ENCODE measurements at regions not wholly inside any gene's neighbourhood (a gene's known extent, or its start where the extent isn't known, plus 50 kb on each side); places are given as distances from the start of the nearest gene placed in this dataset.

DNA sequence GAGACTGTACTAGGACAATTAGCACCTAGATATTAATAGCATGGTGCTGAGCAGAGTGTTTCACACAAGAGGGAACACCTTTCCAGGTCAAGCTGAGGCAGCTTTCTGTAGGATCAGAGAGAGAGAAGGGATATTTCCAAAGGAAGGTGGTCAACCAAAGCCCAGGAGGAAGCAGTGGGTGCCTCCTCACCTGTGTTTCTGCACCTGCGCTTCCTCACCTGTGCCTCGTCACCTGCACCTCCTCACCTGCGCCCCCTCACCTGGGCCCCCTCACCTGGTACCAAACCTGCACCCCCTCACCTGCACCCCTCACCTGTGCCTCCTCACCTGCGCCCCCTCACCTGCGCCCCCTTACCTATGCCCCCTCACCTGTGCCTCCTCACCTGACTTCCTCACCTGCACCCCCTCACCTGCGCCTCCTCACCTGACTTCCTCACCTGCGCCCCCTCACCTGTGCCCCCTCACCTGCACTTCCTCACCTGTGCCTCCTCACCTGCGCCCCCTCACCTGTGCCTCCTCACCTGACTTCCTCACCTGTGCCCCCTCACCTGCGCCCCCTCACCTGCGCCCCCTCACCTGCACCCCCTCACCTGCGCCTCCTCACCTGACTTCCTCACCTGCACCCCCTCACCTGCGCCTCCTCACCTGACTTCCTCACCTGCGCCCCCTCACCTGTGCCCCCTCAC is 67.9 kb downstream of the TTLL2 start:
- no peaks in the 10 kb centered on the region for H3K4me1 ChIP-seq (ENCODE audit: low read depth)
- no peaks in the 10 kb centered on the region for H3K36me3 ChIP-seq
- TF ChIP-seq, protein P1, sequence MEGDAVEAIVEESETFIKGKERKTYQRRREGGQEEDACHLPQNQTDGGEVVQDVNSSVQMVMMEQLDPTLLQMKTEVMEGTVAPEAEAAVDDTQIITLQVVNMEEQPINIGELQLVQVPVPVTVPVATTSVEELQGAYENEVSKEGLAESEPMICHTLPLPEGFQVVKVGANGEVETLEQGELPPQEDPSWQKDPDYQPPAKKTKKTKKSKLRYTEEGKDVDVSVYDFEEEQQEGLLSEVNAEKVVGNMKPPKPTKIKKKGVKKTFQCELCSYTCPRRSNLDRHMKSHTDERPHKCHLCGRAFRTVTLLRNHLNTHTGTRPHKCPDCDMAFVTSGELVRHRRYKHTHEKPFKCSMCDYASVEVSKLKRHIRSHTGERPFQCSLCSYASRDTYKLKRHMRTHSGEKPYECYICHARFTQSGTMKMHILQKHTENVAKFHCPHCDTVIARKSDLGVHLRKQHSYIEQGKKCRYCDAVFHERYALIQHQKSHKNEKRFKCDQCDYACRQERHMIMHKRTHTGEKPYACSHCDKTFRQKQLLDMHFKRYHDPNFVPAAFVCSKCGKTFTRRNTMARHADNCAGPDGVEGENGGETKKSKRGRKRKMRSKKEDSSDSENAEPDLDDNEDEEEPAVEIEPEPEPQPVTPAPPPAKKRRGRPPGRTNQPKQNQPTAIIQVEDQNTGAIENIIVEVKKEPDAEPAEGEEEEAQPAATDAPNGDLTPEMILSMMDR (IDR thresholded peaks at IDR 0.05; ENCODE audit: low read depth, low read length): no peak
- no peak overlapping the region for H3K4me3 ChIP-seq
- DNase-seq (ENCODE audit: low read depth in 1 of 2, low spot score in 1 of 2): no peak
- no peak overlapping the region for H3K27ac ChIP-seq
- H3K27me3 ChIP-seq: no peaks in the 10 kb centered on the region
- H3K9me3 ChIP-seq (ENCODE audit: low read depth): no peaks in the 10 kb centered on the region

DNA sequence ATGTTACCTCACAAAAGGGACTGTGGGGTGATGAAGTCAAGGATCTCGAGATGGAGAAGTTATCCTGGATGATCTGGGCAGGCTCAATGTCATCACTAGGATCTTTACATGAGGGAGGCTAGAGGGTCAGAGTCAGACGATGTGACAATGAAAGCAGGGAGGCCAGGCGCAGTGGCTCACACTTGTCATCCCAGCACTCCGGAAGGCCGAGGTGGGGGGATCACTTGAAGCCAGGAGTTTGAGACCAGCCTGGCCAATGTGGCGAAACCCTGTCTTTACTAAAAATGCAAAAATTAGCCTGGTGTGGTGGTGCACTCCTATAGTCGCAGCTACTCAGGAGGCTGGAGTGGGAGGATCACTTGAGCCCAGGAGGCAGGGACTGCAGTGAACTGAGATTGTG is 68.8 kb downstream of the TTLL2 start:
- H3K9me3 ChIP-seq (ENCODE audit: low read depth): no peaks in the 10 kb centered on the region
- no peak for DNase-seq (ENCODE audit: low read depth in 1 of 2, low spot score in 1 of 2)
- TF ChIP-seq, protein P1 (IDR thresholded peaks at IDR 0.05; ENCODE audit: low read depth, low read length): no peak
- H3K27me3 ChIP-seq: no peaks in the 10 kb centered on the region
- H3K36me3 ChIP-seq: no peaks in the 10 kb centered on the region
- H3K4me3 ChIP-seq: no peak overlapping the region
- H3K4me1 ChIP-seq (ENCODE audit: low read depth): no peaks in the 10 kb centered on the region
- no peak overlapping the region for H3K27ac ChIP-seq

DNA sequence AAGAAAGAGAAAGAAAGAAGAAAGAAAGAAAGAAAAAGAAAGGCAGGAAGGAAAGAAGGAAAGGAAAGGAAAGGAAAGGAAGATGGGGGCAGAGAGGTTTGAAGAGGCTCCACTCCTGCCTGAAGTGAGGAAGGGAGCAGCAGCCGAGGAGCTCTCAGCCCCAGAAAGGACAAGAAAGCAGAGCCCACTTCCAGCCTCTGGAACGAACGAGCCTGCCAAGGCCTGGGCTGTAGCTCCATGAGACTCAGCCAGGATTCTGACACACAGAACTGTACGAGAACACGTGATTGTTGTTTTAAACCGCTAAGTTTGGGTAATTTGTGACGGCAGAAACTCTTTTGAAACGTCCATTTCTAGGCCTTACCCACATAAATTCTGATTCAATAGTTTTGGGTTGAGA is 69.5 kb downstream of the TTLL2 start:
- peak in 1 of 2 donors; percentile 7 for DNase-seq (ENCODE audit: low read depth in 1 of 2, low spot score in 1 of 2)
- no peak overlapping the region for H3K4me3 ChIP-seq
- TF ChIP-seq, protein P1 (IDR thresholded peaks at IDR 0.05; ENCODE audit: low read depth, low read length): no peak

DNA sequence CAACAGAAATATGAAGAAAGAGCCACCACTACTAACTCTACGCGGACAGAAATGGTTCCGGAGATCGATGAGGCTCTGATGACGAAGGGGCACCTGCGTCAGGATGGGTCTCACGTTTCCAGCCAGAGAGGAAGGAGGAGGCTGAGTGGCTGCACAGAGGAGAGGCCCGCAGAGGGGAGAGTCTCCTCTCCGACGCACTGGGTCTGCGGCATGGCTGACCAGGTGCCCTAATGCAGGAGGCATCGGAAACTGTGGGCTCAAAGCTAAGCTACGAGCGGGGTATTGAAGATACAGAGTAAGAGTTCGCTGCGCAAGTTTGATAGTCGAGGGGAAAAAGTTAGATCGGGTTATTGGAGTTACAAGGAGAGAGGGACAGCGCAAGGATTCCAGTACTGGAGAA is 69.9 kb downstream of the TTLL2 start:
- DNase-seq (ENCODE audit: low read depth in 1 of 2, low spot score in 1 of 2): no peak
- TF ChIP-seq, protein P1 (IDR thresholded peaks at IDR 0.05; ENCODE audit: low read depth, low read length): no peak
- H3K9me3 ChIP-seq (ENCODE audit: low read depth): no peaks in the 10 kb centered on the region

More for the DNA sequence above, 69.5 kb downstream of the TTLL2 start:
- Histone ChIP-seq H3K27ac (no peak overlapping the region), H3K9me3 (ENCODE audit: low read depth) (no peaks in the 10 kb centered on the region), H3K36me3 (no peaks in the 10 kb centered on the region), H3K4me1 (ENCODE audit: low read depth) (no peaks in the 10 kb centered on the region), H3K27me3 (no peaks in the 10 kb centered on the region)

DNA sequence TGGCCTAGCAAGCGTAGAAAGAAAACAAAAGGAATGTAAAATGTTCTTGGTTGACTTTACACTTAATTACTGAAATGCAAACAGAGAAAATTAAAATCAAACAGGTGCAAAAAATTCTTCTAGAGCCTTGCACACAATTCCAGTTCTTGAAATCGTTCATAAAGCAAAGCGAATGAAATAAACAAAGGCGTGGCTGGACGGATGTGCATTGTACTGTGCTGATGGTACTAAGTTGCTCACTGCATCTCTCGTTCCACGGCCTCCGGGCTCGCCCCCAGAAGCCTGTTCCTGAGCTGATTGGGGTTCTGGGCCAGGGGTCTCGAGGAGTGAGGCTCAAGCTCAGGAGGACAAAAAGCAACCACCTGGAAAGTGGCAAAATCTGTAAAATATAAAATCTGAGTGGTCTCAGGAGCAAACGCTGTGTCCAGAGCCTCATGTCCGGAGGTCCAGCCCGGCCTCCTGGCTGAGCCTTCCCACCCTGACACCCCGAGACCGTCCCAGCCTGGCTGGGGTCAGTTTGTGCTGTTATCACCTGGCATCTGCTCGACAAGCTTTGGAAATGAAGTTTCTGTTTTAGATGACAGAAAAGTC is 71.3 kb downstream of the TTLL2 start:
- TF ChIP-seq, protein P1 (IDR thresholded peaks at IDR 0.05; ENCODE audit: low read depth, low read length): no peak
- Histone ChIP-seq H3K9me3 (ENCODE audit: low read depth) (no peaks in the 10 kb centered on the region), H3K27me3 (no peaks in the 10 kb centered on the region), H3K4me1 (ENCODE audit: low read depth) (no peaks in the 10 kb centered on the region), H3K36me3 (no peaks in the 10 kb centered on the region), H3K4me3 (no peak overlapping the region), H3K27ac (no peak overlapping the region)
- no peak for DNase-seq (ENCODE audit: low read depth in 1 of 2, low spot score in 1 of 2)

More for the DNA sequence above, 69.9 kb downstream of the TTLL2 start:
- no peaks in the 10 kb centered on the region for H3K4me1 ChIP-seq (ENCODE audit: low read depth)
- no peaks in the 10 kb centered on the region for H3K36me3 ChIP-seq
- H3K27ac ChIP-seq: no peak overlapping the region
- no peaks in the 10 kb centered on the region for H3K27me3 ChIP-seq
- H3K4me3 ChIP-seq: no peak overlapping the region

Data from cardiac muscle cell (in vitro differentiated cells and primary cell).